WI38 (cell line): ENCODE measurements at regions not wholly inside any gene's neighbourhood (a gene's known extent, or its start where the extent isn't known, plus 50 kb on each side); places are given as distances from the start of the nearest gene placed in this dataset.

Source experiments
- H3K4me3 ChIP-seq: 2 replicates; pipeline ENCODE4 v1.5.1; 2011; ENCODE audit warnings: low read depth, mild to moderate bottlenecking, control low read depth, low read length
- CTCF ChIP-seq: IDR thresholded peaks from 2 replicates; pipeline ENCODE4 v1.5.1; 2012; ENCODE audit warnings: low read depth, mild to moderate bottlenecking, control low read depth, low read length

DNA sequence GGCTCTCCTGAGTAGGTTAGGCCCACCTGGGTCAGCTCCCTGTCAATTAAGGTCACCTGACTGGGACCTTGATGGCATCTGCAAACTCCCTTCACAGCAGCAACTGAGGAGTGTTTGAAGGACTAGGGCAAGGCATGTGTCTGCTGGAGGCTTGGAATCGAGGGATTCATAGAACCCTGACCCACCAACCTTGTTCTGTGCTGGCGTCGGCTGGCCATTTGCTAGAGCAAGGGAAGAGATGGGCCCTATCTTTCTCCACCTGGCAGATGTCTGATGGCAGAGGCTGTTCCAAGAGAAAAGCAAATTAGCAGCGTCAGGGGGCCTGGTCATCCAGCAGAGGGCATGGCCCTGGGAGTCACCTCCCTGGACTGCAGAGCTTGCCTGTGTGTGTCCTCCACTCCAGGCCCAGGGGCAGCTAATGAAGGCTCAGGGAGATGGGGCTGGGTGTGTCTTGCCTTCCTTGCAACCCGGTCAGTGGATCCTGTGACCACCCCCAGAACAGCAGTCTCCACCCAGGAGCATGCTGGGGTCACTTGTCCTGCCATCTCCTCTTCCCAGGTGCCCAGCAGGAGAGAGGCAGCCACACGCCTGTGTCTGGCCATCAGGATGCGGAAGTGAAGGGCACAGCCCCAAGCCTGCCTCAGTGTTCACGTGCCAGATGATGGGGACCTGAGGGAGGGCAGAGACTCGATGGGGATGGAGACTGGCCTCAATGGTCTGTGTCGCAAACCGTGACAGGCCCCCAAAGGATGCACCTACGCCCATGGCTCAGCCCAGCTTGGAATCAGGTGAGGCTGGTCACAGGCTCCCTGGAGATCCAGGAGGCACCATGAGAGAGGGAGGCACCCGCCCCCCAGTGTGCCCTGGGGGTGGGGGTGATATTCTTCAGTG lies 53.9 kb downstream of the BARX1 start:
- no peak for TF ChIP-seq CTCF

DNA sequence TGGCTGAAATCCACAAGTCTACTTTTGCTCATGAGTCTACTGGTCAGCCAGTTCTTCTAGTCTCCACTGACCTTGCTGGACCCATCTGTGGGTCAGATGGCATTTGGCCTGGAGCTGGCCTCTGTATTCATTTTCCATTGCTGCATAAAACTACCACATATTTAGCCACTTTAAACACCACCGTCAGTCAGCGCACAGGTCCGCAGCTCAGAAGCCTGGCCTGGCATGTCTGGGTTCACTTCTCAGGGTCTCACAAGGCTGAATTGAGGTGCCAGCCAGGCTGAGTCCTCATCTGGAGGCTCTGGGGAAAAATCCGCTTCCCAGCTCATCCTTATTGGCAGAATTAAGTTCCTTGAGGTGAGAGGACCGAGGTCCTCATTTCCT lies 54.7 kb downstream of the BARX1 start:
- no peak overlapping the region for H3K4me3 ChIP-seq
- TF ChIP-seq CTCF = no peak

More for the DNA sequence above, 53.9 kb downstream of the BARX1 start:
- no peak overlapping the region for H3K4me3 ChIP-seq

DNA sequence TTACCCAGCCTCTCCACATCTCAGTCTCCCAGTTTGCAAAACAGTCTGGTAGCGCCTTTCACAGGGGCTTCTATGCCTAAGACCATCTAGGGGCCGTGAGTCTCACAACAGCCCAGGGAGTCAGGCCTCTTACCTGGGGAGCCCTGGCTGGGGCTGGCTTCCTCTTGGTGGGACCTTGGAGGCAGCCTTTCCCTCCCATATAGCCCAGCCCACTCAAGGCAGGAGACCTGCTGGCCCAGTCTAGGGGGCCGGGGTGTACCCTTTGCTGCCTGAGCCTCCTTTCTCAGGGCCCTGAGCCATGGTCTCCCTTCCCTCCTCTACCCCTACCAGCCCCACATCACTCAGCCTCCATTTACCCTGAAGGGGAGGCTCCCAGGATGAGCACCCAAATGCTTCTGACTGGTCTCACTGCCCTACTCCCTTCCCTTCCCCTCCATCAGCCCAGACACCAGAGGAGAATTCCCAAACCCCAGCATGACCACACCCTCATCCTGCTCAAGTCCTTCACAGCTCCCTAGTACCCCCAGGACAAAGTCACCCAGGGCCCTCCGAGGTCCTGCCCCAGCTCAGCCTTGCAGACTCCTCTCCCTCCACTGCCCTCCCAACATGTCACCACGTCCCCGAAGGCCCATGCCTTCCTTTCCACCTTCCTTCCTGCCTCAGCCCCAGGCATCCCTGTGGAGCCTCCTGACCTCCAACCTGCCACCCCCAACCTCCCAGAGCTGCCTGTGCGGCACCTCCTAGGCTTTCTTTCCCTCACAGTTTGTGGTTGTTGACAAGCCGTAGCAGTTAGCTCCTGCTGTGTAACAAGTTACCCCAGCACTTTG lies 55.3 kb downstream of the BARX1 start:
- TF ChIP-seq CTCF = no peak
- H3K4me3 ChIP-seq = no peak overlapping the region

DNA sequence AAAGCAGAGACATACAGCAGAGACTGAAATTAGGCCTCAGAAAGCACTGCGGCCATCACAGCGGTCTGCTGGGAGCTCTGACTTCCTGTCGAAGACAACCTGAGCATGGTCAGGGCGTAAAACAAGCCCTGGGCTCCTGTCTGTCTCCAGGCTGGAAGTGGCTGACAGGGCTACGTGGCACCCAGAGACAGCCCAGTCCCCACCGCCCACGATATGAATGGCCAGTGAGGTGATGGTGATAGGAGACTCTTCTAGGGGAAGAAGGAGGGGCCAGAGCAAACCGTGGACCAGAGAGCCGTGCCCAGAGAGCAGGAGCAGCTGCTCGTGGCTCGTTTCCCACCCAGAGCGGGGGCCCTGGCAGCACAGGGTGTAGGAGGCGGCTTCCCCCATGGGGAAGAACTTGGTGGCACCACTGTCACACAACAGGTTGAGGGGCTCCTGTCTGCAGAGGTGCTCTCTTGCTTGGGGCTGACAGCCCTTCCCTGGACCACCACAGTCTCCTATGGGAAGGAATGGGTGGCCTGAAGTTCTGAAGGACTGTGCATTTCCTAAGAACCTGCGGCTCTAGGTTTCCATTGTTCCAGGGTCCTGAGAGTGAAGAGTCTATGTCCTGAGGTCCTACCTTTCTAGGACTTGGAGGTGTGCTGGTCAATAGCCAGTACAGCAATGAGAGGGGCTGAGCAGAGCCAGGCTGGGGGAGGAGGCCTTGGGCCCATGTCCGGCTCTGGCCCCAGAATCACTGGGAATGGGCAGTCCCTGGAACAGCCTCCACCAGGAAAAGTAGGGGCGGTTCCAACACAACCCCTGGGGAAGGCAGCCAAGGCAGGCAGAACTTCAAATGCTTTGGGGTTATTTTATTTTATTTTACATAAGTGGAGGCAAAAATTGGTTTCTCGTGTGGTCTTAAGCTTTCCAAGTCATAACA lies 56.4 kb downstream of the BARX1 start:
- no peak overlapping the region for H3K4me3 ChIP-seq
- no peak for TF ChIP-seq CTCF

DNA sequence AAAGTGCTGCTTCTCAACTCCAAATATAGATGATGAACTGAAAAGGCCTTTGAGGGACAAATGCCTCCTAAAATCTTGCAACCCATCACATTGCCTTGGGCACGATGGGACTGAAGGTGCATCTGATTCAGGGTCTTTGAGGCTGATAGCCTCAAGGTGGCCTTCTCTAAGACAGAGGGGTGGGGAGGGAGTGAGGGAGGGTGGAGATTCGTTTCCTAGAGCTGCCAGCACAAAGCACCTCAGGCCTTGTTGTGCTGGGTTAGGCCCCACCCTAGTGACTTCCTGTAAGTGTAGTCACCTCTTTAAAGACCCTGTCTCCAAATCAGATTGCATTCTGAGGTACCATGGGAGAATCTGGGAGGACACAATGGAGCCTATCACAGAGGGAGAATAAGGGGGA lies 57.1 kb downstream of the BARX1 start:
- no peak overlapping the region for H3K4me3 ChIP-seq
- no peak for TF ChIP-seq CTCF

DNA sequence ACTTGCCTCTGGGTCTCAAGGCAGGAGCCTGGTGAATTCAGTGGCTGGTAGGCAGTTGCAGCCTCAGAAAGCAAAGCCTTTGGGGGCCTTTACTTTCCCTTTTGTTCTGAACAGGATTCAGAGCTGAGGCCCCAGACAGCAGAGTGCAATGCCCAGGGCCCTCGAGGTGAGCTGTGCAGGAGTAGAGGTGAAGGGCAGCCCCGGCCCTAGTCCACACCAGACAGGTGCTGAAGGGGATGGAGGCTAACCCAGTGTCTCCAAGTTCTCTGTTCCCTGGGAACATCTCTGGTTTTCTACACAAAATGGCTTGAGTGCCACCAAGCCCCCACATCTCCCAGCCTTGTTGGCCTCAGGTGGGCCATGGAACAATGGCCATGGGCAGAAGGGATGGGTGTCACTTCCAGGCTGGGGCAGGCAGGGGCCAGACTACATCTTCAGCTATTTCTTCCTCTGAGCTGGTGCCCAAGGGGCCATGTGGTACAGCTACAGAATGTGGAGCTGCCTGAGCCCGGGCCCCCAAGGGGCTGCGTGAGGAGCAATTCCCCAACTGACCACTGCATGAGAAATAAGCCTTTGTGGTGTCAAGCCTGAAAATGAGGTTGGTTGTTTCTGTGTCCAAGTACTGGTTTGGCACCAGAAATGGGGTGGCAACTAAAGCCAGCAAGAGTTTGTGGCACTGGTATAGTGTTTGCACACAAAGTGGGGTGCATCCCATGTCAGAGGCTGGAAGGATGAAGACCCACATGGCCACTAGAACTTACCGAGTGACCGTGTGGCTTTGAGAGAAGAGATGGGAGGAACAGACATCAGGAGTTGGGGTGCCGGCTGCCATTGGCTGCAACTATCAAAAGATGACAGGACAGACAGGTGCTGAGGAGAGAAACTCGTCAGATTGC lies 57.8 kb downstream of the BARX1 start:
- H3K4me3 ChIP-seq = no peak overlapping the region
- TF ChIP-seq CTCF = no peak
